Inflammatory macrophage treated with lipopolysaccharide for 4 hours (primary cell): ENCODE measurements at regions not wholly inside any gene's neighbourhood (a gene's known extent, or its start where the extent isn't known, plus 50 kb on each side); places are given as distances from the start of the nearest gene placed in this dataset.

Experiments used
- DNase-seq: peaks from one replicate; pipeline ENCODE4 v3.0.0-alpha.2; 2020

DNA sequence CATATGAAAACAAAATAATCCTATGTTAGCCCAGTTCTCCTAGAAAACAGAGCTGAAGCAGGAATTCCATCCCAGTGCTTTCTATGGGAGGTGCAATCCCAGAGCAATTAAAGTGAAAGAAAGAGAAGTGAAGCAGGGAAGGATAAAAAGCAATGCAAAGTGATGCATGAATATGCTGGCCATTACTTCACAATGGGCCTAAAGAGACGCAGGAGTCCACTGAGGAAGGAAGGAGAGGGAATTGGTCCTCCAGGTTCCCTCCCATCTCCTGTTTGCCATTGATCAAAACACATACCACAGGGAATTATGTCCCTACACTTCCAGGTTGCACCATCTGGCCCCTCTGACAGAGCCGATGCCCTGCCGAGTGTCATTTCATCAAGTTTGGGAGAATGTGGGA is 392.2 kb upstream of the NFE2L3 start:
- no peak for DNase-seq

GRCh38 chr7:25762511-25763462 is 389.2 kb upstream of the NFE2L3 start:
- no peak for DNase-seq

- no peak for DNase-seq
Measured at GRCh38 chr7:25763463-25763860, 388.5 kb upstream of the NFE2L3 start.

- no peak for DNase-seq
Measured at GRCh38 chr7:25765110-25765655, 386.8 kb upstream of the NFE2L3 start.

GRCh38 chr7:25770235-25770634 is 381.8 kb upstream of the NFE2L3 start:
- DNase-seq: no peak

GRCh38 chr7:25770670-25771069 is 381.3 kb upstream of the NFE2L3 start:
- DNase-seq: no peak

DNA sequence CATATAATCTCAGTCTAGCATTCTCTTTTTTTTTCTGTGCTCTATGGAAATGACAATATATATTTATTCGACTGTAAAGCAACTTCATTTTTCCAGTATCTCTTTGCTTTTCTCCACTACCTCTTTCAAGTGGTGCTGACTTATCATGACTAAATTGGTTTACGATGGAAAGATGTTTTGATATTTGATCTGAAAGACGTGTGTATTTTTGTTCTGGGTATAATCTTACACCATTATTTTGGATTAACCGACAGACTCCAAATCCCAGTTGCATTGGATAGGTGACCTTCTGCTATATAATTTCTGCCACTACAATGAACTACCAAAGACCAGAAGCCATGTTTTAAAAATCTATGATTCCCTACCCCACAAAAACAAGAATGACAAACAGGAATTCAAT is 380.5 kb upstream of the NFE2L3 start:
- no peak for DNase-seq

DNA sequence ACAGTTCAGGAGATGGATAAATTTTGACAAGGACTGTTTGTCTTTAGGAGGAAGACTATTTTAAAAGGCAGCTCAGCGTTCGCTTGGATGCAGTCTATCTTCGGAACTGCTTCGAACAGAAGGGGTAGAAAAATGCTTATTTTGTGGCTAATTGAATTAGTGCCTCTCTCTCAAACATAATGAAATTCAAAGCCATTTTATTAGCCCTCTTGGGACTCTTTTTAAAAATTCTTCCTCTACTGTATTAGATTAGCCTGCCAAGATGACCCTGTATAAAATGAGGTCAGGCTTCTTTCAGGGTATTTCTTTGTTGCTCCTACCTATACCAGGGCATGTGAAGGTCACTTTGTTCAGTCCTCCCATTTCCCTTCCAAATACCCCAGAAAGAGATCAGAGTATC is 379.2 kb upstream of the NFE2L3 start:
- DNase-seq: no peak

DNA sequence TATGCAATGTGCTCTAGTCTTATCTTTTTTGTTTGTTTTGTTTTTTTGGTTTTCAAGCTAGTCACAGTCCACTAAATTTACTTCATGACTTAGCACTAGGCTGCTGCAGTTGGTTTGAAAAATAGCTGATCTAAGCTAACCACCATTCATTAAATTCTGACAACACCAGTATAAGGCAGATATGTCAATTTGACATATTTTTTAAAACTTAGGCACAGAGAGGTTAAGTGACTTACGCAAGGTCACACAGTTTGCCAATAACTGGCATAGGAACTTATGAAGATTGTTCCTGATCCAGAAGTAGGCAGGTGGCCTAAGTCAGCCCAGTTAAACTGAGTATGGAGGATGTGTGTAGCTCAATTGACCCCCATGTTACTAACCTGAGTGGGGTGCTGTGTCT is 377.3 kb upstream of the NFE2L3 start:
- DNase-seq: no peak

DNA sequence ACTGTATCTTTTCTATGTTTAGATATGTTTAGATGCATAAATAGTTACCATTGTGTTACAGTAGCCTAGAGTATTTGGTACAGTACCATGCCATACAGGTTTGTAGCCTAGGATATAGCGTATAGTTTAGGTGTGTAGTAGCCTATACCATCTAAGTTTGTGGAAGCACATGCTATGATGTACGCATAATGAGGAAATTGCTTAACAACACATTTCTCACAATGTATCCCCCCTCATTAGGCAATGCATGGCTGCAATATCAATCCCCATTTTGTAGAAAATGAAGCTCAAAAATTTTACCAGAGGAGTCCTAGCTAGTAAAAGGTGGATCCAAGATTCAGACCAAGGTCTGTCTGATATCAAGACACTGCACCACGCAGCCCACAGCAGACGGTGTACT is 376.4 kb upstream of the NFE2L3 start:
- no peak for DNase-seq

DNA sequence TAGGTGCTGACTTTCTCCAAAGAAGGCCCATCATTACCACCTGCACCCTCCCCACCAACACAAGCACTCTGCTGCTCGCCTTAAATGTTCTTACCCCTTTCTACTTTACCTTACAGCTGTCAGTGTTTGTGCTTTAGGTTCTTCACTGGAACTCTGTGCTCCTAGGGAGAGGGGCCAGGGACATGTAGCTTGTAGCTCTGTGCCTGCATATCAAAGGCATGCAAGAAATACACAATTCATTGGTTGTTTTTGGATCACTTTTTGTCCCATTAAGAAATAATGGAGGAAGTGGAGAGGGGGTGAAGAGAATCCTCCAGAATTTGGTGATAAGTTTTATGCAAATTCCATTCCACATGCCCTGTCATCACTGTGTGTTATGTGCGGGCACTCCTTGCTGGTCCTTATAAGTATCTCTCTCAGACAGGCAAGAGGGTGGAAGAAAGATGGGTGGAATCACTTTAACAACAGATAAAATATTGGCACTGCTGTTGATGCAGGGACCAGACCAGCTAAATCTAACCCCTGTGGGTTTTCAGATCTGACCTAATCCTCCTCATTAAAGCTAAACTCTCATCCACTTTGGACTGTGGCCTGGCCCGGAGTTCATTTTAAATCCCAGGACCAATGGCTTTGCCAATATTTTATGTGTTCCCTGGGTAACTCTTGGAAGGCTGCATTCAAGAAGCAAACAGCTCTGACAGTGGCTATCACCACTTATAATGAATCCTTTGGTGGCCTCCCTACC is 375.8 kb upstream of the NFE2L3 start:
- no peak for DNase-seq

GRCh38 chr7:25776744-25777123 is 375.3 kb upstream of the NFE2L3 start:
- no peak for DNase-seq

DNA sequence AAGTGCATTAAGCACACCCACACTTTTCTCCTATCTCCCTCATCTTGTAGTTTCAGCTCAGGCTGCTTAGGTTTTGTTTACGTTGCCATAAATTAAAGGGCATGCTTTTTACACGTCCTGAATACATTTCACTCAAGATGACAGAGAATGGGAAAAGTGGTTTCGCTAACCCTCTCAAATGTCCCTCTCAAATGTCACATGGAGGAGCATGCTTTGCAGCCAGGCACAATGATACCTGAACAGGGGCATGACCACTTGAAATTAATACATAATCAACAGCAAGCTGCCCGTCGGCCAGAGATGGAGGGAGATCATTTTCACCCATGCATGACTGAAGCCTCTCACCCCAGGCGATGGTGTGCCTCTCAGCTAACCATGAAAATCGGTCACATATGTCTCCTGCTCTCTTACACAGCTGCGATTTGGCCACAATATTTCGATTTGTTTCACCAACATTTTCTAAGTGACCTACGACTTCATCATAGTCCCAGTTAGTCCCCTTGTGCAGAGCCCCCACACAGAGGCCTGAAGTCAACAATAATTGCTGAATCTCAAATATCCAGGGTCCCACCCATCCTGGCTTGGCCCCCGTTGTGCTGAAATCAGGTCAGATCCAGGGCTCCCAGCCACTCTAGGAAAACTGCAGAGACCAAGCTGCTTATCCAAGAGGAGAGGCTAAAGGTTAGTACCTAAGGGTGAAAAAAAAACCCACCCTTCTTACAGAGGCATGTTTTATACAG is 373.9 kb upstream of the NFE2L3 start:
- no peak for DNase-seq

DNA sequence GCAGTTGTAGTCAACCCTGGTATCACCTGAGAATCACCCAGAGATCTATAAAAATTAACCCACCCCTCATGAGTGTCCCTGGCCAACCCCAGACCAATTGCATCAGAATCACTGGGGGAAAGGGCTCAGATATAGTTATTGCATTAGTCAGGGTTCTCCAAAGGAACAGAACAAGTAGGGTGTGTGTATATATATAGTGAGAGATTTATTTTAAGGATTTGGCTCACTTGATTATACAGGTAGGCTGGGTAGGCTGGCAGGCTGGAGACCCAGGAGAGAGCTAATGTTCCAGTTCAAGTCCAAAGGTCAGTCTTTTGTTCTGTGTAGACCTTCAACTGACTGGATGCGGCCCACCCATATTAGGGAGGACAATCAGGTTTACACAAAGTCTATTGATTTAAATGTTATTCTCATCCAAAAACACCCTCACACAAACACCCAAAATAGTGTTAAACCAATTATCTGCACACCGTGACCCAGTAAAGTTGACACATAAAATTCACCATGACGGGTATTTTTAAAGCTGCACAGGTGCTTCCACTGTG is 372.9 kb upstream of the NFE2L3 start:
- no peak for DNase-seq

DNA sequence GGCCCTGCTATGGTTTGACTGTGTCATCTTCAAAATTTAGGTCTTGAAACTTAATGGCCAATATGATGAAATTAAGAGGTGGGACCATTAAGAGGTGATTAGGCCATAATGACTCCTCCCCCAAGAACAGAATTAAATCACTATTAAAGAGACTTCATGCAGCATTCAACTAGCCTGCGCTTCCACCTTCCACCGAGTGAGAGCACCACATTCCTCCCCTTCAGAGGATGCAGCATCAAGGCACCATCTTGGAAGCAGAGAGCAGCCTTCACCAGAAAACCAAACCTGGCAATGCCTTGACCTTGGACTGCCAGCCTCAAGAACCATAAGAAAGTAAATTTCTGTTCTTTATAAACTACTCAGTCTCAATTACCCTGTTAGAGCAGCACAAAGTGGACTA is 371.1 kb upstream of the NFE2L3 start:
- no peak for DNase-seq

DNA sequence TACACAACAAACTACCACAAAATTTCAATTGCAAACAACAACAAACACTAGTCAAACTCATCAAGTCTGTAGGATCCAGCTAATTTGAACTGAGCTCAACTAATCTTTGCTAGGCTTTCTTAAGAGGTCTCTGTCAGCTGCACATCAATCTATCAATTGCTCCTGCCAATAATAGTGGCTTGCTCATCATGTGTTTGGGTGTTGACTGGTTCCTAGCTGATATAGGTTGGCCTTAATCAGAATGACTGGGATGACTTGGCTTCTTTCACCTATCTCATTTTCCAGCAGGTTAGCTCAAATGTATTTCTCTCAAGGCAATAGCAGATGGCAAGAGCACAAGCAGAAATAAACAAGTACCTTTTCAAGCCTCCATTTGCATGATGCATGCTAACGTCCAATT is 370.3 kb upstream of the NFE2L3 start:
- DNase-seq: no peak

DNA sequence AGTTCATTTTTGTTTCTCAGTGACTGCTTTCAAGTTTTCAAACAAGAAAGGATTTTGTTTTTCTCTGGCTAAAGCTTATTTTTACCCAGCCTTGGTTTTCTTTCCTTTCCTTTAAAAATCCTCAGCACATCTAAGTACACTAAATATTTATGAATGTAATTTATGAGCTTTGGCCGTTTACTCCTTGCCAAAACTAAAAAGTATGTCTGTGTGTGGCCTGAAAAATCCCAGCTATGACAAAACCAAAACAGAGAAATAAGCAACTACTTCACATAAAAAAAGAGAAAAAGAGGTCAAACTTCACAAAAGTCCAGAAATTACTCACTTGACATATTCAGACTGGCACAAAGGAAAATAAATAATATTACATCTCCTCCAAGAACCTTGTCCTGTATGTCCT is 365.1 kb upstream of the NFE2L3 start:
- no peak for DNase-seq

- no peak for DNase-seq
Measured at GRCh38 chr7:25787336-25787735, 364.7 kb upstream of the NFE2L3 start.

- no peak for DNase-seq
Measured at GRCh38 chr7:25788371-25788770, 363.6 kb upstream of the NFE2L3 start.

DNA sequence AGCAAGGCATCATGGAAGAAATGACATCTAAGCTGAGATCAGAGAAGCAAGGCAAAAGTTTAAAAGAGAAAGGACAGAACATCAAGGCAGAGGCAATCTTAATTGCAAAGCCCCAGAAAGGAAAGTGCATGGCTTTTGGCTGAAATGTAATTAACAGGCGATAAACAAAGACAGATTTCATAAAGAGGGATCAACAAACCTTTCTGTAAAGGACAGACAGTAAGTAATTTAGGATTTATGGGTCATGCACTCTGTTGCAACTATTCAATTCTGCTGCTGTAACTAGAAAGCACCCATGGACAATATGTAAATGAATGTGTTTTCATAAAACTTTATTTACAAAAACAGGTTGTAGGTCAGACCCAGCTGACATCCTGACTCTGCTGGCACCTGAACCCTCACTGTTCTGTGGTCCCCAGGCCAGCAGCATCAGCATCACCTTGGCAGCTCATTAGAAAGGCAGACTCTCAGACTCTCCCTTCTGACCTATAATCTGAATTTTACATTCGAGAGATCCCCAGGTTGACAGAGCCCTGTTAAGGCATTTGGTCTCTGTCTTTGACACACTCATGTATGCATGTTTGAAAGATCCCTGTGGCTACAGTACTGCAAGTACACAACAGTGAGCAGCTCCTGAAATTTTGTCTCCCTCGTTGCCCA is 362.9 kb upstream of the NFE2L3 start:
- no peak for DNase-seq

- no peak for DNase-seq
Measured at GRCh38 chr7:25789701-25790640, 362.0 kb upstream of the NFE2L3 start.
